ENCODE measurements at regions not wholly inside any gene's neighbourhood (a gene's known extent, or its start where the extent isn't known, plus 50 kb on each side); places are given as distances from the start of the nearest gene placed in this dataset.

- H3K4me3 ChIP-seq (ENCODE audit: low read depth, low read length, poor library complexity, severe bottlenecking), result no peak overlapping the region
- H3K36me3 ChIP-seq (ENCODE audit: insufficient read depth, low read length), result no peaks in the 10 kb centered on the region
- TF ChIP-seq, protein P1, sequence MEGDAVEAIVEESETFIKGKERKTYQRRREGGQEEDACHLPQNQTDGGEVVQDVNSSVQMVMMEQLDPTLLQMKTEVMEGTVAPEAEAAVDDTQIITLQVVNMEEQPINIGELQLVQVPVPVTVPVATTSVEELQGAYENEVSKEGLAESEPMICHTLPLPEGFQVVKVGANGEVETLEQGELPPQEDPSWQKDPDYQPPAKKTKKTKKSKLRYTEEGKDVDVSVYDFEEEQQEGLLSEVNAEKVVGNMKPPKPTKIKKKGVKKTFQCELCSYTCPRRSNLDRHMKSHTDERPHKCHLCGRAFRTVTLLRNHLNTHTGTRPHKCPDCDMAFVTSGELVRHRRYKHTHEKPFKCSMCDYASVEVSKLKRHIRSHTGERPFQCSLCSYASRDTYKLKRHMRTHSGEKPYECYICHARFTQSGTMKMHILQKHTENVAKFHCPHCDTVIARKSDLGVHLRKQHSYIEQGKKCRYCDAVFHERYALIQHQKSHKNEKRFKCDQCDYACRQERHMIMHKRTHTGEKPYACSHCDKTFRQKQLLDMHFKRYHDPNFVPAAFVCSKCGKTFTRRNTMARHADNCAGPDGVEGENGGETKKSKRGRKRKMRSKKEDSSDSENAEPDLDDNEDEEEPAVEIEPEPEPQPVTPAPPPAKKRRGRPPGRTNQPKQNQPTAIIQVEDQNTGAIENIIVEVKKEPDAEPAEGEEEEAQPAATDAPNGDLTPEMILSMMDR (conservative IDR thresholded peaks at IDR 0.05; ENCODE audit: low read length), result no peak
- no peak for TF ChIP-seq EZH2phosphoT487 (IDR thresholded peaks at IDR 0.05; ENCODE audit: borderline replicate concordance, low read depth, low read length)
- no peaks in the 10 kb centered on the region for H4K20me1 ChIP-seq (ENCODE audit: insufficient read depth, low read length)
- DNase-seq (ENCODE audit: low spot score), result no peak
- ChIA-PET POLR2A (no interaction called here), CTCF (ENCODE audit: unreplicated experiment) (no interaction called here)
- no peak overlapping the region for H3K4me2 ChIP-seq (ENCODE audit: low read length)
- H3K9me3 ChIP-seq (ENCODE audit: low read length), result no peaks in the 10 kb centered on the region
- no peak overlapping the region for H2AFZ ChIP-seq (ENCODE audit: low read length)
- no peaks in the 10 kb centered on the region for H3K79me2 ChIP-seq (ENCODE audit: insufficient read depth, low read depth, low read length)
- H3K9me2 ChIP-seq (ENCODE audit: insufficient read depth, low read length), result no peaks in the 10 kb centered on the region
- no peaks in the 10 kb centered on the region for H3K4me1 ChIP-seq (ENCODE audit: insufficient read depth, low read length, poor library complexity, severe bottlenecking)
- intact Hi-C loops (cut with micrococcal nuclease; ENCODE audit: unreplicated experiment), result no loop called here
- BruUV-seq (replicated peaks), result no TSS peak
- no peak overlapping the region for H3K27ac ChIP-seq (ENCODE audit: low read depth, low read length, poor library complexity, severe bottlenecking)
These were observed 467.1 kb upstream of the TMPO start for GRCh38 chr12:98048326-98048725.

- no peaks in the 10 kb centered on the region for H3K4me1 ChIP-seq (ENCODE audit: insufficient read depth, low read length, poor library complexity, severe bottlenecking)
These were observed 462.2 kb upstream of the TMPO start for GRCh38 chr12:98053202-98053601.

GRCh38 chr12:98057701-98058100 lies 457.7 kb upstream of the TMPO start:
- TF ChIP-seq EZH2phosphoT487 (IDR thresholded peaks at IDR 0.05; ENCODE audit: borderline replicate concordance, low read depth, low read length), result no peak
- TF ChIP-seq, protein P1 (conservative IDR thresholded peaks at IDR 0.05; ENCODE audit: low read length), result no peak
- no peak overlapping the region for H3K4me2 ChIP-seq (ENCODE audit: low read length)
- no peak overlapping the region for H2AFZ ChIP-seq (ENCODE audit: low read length)
- H3K9me2 ChIP-seq (ENCODE audit: insufficient read depth, low read length), result no peaks in the 10 kb centered on the region
- no TSS peak for BruUV-seq (replicated peaks)
- H3K9me3 ChIP-seq (ENCODE audit: low read length), result no peaks in the 10 kb centered on the region
- ChIA-PET POLR2A (interaction anchor here (0.6 to 1.1 kb wide), 4 partner anchors 71 to 206 kb away, joined by 3 to 4 read pairs (median 4); no protein-coding TSS in a partner anchor), CTCF (ENCODE audit: unreplicated experiment) (interaction anchor here (0.6 kb wide), 1 partner anchor 91 kb away, joined by 3 read pairs; no protein-coding TSS in a partner anchor)
- no peaks in the 10 kb centered on the region for H3K79me2 ChIP-seq (ENCODE audit: insufficient read depth, low read depth, low read length)
- no peak for DNase-seq (ENCODE audit: low spot score)
- H3K27ac ChIP-seq (ENCODE audit: low read depth, low read length, poor library complexity, severe bottlenecking), result no peak overlapping the region
- H3K36me3 ChIP-seq (ENCODE audit: insufficient read depth, low read length), result no peaks in the 10 kb centered on the region
- intact Hi-C loops (cut with micrococcal nuclease; ENCODE audit: unreplicated experiment), result no loop called here
- H3K4me3 ChIP-seq (ENCODE audit: low read depth, low read length, poor library complexity, severe bottlenecking), result no peak overlapping the region
- no peaks in the 10 kb centered on the region for H3K4me1 ChIP-seq (ENCODE audit: insufficient read depth, low read length, poor library complexity, severe bottlenecking)
- H4K20me1 ChIP-seq (ENCODE audit: insufficient read depth, low read length), result no peaks in the 10 kb centered on the region

More at GRCh38 chr12:98053202-98053601, 462.2 kb upstream of the TMPO start:
- H3K79me2 ChIP-seq (ENCODE audit: insufficient read depth, low read depth, low read length), result no peaks in the 10 kb centered on the region
- H3K4me2 ChIP-seq (ENCODE audit: low read length), result no peak overlapping the region
- BruUV-seq (replicated peaks), result no TSS peak
- no peak overlapping the region for H3K4me3 ChIP-seq (ENCODE audit: low read depth, low read length, poor library complexity, severe bottlenecking)
- H4K20me1 ChIP-seq (ENCODE audit: insufficient read depth, low read length), result no peaks in the 10 kb centered on the region
- ChIA-PET POLR2A (interaction anchor here (0.5 to 1.8 kb wide), 6 partner anchors 7 to 323 kb away, joined by 3 to 6 read pairs (median 4); no protein-coding TSS in a partner anchor), CTCF (ENCODE audit: unreplicated experiment) (no interaction called here)
- no peak overlapping the region for H3K27ac ChIP-seq (ENCODE audit: low read depth, low read length, poor library complexity, severe bottlenecking)
- intact Hi-C loops (cut with micrococcal nuclease; ENCODE audit: unreplicated experiment), result no loop called here
- no peak overlapping the region for H2AFZ ChIP-seq (ENCODE audit: low read length)
- TF ChIP-seq, protein P1 (conservative IDR thresholded peaks at IDR 0.05; ENCODE audit: low read length), result no peak
- no peak for TF ChIP-seq EZH2phosphoT487 (IDR thresholded peaks at IDR 0.05; ENCODE audit: borderline replicate concordance, low read depth, low read length)
- no peak for DNase-seq (ENCODE audit: low spot score)
- H3K9me2 ChIP-seq (ENCODE audit: insufficient read depth, low read length), result no peaks in the 10 kb centered on the region
- H3K9me3 ChIP-seq (ENCODE audit: low read length), result no peaks in the 10 kb centered on the region
- H3K36me3 ChIP-seq (ENCODE audit: insufficient read depth, low read length), result no peaks in the 10 kb centered on the region
